Activated CD4-positive, alpha-beta T cell treated with anti-CD3 and anti-CD28 coated beads, Interleukin-2, amount 50 U/mL, for 4 hours (primary cell): ENCODE measurements at regions not wholly inside any gene's neighbourhood (a gene's known extent, or its start where the extent isn't known, plus 50 kb on each side); places are given as distances from the start of the nearest gene placed in this dataset.
"Not testable (repeated sequence)": the region's sequence is repeated elsewhere in the genome, so short reads cannot be mapped to it uniquely, and the experiment has no call there.

Experiments used
- DNase-seq, 2 experiments: peaks; one replicate each; pipeline ENCODE4 v3.0.0-alpha.2; 2020

DNA sequence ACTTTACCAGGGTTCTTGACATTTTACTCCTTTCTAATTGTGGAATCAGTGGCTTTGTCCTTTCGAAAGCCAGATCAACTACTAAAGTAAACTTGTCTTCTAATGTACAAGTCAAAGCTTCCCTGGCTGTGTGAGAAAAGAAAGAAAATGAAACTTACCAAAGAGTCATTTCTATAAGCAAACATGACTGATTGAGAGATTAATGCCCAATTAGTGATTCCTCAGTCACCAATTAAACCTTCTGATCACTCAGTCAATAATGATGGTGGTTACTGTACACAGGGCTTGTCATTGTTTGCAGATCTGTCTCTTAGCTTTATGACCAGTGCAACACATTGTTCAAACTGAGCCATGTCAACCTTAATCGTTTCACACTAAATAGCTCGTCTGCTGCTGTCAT is 1168.4 kb upstream of the CITED2 start:
- no peak for DNase-seq

DNA sequence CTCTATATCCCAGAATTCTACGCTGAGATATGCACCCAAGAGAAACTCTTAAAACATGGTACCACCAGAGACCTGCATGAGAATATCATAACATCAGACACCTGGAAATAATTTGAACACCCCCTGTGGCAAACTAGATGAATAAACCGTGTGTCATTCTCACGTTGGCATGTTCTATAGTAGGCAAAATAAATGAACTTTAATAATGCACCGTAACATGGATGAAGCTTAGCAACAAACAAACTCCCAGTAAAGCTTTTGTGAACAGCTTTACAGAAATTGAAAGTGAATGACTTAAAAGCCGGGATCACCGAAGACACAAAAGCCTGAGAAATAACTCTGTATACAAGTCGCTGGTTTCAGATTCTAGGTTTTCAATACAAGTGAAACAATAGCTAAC is 1166.8 kb upstream of the CITED2 start:
- no peak for DNase-seq

GRCh38 chr6:140540743-140541142 is 1166.3 kb upstream of the CITED2 start:
- DNase-seq: no peak

GRCh38 chr6:140538926-140539325 is 1164.5 kb upstream of the CITED2 start:
- DNase-seq: no peak

DNA sequence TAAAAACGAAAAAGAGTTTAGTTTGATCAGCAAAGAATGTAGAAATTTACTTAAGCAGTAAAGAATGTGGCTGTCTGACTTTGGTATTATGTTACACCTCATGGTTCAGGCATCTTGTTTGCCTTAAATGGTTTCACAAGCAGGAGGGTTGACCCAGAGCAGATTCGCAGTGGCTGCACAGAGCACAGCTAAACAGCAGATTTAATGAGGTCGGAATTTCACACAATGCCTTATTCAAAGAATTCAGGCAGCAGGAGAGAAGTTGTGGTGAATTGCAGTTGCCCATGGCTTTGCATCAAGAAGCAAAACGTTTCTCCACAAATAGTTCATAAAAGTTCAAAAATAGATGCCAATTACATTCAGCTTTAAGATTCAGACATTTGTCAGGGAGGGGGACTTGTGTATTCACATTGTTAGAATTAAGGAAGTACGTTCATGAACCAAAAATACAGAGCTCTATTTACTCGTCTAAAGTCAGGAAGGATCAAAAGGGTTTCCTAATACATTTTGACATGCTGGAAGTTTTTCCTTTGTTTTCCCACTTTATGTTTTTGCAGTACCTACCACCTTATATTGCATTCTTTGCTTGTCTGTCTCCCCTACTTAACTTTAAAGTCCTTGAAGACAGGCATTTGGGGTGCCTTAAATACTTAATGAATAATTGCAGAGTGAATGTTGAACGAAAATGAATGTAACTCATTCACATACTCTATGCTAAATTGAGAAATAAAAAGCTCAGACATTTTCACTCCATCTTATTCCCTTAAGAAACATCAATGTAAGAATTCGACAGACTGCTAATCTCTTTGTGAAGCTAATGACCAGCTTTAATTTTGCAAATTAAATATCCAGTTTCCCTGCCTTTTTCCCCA is 1163.6 kb upstream of the CITED2 start:
- DNase-seq: no peak

DNA sequence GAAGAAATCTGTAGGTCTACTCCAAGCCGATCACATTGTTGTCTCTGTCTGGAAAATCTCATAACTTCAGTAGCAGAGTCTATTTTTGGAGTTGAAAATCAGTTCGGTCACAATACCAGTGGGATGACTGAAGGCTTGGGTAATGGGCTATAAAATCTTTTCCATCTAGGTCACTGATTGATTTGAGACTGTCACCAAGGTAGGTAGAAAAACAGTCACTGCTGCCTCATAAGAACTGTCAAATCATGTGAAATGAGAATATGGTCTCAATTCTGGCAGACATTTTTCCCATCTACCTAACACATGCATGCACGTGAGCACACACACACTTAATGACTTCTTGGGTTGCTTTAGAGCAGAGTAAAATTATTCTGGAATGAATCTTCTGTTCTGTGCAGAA is 1162.8 kb upstream of the CITED2 start:
- DNase-seq: no peak

DNA sequence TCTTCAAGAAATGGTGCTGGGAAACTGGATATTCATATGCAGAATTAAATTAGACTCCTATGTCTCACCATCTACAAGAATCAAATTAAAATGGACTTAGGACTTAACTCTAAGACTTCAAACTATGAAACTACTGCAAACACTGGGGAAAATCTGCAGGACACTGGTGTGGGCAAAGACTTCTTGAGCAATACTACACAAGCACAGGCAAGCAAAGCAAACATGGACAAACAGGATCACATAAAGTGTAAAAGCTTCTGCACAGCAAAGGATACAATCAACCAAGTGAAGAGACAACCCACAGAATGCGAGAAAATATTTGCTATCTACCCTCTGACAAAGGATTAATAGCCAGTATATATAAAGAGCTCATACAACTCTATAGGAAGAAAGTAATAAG is 1161.1 kb upstream of the CITED2 start:
- no peak for DNase-seq

- no peak for DNase-seq
These were observed 1159.1 kb upstream of the CITED2 start for GRCh38 chr6:140533526-140533925.

- no peak for DNase-seq
These were observed 1130.3 kb upstream of the CITED2 start for GRCh38 chr6:140504776-140505175.

DNA sequence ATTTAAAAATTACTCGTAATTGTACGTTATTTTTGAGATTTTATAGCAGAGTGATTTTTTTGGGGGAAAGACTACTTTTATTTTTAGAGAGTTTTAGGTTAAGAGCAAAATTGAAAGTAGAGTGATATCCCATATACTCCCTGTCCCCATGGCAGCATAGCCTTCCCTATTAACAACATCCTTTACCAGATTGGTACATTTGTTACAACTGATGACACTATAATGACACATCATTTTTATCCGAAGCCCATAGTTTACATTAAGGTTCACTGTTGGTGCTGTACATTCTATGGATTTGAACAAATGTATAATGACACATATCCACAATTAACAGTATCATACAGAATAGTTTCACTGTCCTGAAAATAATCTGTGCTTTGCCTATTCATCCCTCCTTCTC is 1126.4 kb upstream of the CITED2 start:
- DNase-seq: no peak

GRCh38 chr6:140499607-140500006 is 1125.2 kb upstream of the CITED2 start:
- no peak for DNase-seq

DNA sequence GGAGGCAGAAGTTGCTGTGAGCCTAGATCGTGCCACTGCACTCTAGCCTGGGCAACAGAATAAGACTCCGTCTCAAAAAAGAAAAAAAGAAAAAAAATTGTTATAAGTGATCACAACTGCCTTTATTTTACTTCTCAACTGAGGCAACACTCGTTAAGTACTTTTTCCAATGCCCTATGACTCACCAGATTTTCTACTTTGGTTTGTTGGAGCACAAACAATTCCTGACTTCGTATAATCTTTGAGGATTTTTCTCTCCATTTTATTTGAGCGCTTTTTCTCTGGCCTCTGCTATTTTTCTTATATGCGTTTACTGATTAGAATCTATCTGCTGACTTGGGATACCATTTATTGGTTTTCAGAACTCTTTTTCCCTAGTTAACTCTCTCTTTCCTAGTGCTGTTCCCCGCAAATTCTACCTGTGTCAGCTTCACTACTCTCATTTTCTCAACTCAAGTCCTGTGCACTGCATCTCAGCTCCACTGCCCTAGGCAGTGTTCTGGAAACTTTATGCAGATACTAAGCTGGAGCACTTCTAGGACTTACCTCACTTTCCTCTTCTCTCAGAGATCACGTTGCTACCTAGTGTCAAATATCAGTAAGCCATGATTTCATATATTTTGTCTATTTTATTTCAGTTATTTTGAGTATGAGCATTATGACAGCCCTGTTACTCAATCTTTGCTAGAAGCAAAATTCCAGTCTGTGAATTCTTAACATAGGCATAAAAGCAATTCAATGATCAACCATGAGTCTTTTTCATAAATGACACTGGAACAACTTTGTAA is 1120.1 kb upstream of the CITED2 start:
- DNase-seq: no peak

DNA sequence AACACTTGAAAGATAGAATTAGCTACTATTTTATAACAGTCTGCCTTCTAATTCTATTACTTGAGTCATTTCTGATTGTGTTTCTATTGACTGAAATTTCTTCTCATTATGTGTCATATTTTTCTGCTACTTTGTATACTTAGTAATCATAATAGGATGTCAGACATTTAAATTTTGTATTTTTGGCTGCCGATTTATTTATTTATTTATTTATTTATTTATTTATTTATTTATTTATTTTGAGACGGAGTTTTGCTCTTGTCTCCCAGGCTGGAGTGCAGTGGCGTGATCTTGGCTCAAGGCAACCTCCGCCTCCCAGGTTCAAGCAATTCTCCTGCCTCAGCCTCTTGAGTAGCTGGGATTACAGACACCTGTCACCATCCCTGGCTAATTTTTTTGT is 1119.0 kb upstream of the CITED2 start:
- DNase-seq: not testable (repeated sequence)

- no peak for DNase-seq
These were observed 1115.6 kb upstream of the CITED2 start for GRCh38 chr6:140490081-140490480.

- no peak for DNase-seq
These were observed 1113.1 kb upstream of the CITED2 start for GRCh38 chr6:140487586-140487985.

DNA sequence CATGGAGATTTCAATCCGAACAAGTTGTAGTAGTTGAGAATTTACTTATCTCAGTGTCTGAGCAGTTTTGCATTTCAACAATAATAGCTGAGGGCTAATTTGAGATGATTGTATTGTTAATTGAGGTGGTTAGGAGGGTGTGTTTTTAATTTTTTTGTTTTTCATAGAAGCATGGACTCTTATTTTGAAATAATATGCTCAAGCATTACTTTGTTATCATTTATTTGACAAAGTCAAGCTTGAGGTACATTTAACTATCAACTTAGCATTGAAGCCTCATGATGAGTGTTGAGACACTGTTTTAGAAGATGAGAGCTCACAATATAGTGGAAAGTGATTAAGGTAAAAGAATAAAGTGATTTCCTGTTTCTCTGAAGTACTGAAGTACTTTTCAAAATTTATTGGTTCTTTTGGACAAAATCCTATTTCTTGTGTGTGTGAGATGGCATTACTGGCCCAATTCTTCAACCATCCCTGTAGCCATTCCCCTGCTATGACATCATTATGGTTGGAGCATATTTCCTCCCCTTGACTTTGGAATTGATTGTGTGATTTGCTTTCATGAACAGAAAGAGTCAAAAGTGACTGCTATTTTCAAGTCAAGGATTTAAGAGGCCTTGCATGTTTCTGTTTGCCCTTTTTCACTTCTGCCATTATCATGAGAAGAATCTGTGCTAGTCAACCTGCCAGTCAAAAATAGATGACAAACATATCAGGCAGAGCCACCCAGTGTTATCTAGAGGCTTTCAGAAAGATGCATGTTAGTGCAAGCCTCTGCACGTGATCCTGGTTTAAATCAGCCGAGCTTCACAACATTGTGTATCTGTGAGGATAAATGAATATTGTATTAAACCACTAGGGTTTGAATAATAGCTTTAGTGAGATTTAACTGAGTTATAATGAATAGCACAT is 1112.3 kb upstream of the CITED2 start:
- no peak for DNase-seq

DNA sequence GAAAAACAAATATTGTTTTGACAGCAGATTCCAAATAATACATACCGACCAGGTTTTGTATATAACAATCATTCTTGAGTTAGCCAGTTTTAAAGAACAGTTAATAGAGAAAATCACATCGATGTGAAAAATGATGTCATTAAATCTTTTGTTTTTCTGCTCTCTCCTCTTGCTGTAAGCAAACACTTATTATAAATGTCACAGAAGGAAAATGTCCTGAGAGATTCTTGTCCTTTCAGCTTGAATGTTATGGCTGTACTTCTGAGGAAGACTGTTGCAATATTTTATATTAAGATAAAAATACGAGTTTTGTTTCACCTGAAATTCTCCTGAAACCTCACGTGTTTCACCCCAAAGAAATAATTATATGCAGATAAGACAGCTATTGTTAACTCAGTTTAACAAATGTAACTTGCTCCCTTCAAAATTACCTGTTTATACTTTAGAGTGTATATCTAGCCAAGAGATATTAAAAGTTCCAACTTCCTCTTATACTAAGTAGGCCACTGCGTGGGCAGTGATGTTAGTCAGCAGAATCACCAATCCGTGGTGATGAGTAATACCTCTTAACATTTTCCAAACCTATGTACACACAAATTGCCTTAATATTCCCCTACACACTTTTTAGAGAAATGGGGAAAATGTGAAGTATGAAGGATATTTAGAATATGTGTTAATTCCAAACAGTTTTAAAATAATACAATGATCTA is 1111.4 kb upstream of the CITED2 start:
- no peak for DNase-seq

GRCh38 chr6:140480852-140481251 is 1106.4 kb upstream of the CITED2 start:
- no peak for DNase-seq

GRCh38 chr6:140478631-140479030 is 1104.2 kb upstream of the CITED2 start:
- no peak for DNase-seq

DNA sequence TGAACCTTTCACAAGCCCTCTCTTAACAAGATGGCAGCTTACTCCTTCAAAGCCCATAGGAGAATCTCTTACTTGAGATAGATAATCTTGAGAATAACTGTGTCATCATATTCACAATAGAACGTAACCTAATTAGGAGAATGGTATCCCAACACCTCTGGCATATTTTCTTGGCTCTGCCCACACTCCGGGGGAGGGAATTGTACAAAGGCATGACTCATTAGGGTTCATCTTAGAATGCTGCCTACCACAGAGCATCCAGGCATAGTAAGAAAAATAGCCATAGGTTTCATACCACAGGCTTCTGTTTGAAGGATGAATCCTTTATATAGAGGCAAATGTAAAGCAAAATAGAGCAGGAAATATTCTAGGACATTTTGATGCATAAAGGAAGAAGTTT is 1100.6 kb upstream of the CITED2 start:
- no peak for DNase-seq

DNA sequence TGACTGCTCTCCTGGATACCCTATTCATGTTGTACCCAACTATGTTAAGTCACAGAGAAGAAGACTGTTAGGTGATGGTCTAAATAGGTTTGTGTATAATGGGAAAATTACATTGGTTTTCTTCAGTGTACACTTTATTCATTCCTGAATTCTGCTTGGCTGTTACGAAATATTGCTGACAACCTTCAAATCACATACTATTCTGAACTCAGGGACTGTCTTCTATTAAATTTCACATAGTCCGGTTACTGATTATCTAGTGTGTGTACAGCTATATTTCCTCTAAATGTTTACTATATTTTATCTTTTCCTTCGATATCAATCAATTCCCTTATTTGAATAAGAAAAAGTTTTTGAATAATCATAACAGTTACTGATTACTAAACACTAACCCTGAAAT is 1090.3 kb upstream of the CITED2 start:
- DNase-seq: no peak

DNA sequence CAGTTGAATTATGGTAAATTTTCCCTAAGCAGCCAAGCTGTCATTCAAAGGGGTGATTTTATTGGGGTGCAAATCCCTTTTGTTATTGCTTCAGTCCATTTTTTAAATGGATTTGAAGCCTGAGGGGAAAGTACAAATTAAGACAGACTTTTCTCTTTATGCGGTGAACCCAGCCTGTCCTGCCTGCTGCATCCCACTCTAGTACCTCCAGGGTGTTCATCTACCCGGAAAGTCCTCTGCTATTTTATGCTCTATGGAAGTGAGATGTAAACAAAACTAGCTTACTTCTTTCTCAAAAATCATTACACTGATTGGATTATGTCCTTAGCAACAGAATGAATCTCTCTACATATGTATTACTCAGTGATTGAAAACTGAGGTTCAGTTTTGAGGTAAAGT is 1088.9 kb upstream of the CITED2 start:
- DNase-seq: no peak
